ENCODE measurements at regions not wholly inside any gene's neighbourhood (a gene's known extent, or its start where the extent isn't known, plus 50 kb on each side); places are given as distances from the start of the nearest gene placed in this dataset.

GRCh38 chr2:83536556-83536955 lies 922.5 kb downstream of the SUCLG1 start:
- H3K4me3 ChIP-seq (ENCODE audit: low read depth, low read length) = no peak overlapping the region
- TF ChIP-seq CTCF (IDR thresholded peaks at IDR 0.05; ENCODE audit: low read depth, low read length) = no peak

GRCh38 chr2:83534416-83534815 lies 924.7 kb downstream of the SUCLG1 start:
- no peak for TF ChIP-seq CTCF (IDR thresholded peaks at IDR 0.05; ENCODE audit: low read depth, low read length)

GRCh38 chr2:83531206-83531826 lies 927.8 kb downstream of the SUCLG1 start:
- TF ChIP-seq CTCF (IDR thresholded peaks at IDR 0.05; ENCODE audit: low read depth, low read length) = no peak
- H3K4me3 ChIP-seq (ENCODE audit: low read depth, low read length) = no peak overlapping the region

More at GRCh38 chr2:83534416-83534815, 924.7 kb downstream of the SUCLG1 start:
- H3K4me3 ChIP-seq (ENCODE audit: low read depth, low read length) = no peak overlapping the region

- no peak for TF ChIP-seq CTCF (IDR thresholded peaks at IDR 0.05; ENCODE audit: low read depth, low read length)
- H3K4me3 ChIP-seq (ENCODE audit: low read depth, low read length) = no peak overlapping the region
These were observed 930.3 kb downstream of the SUCLG1 start for GRCh38 chr2:83528767-83529166.

GRCh38 chr2:83522891-83523493 lies 936.1 kb downstream of the SUCLG1 start:
- TF ChIP-seq CTCF (IDR thresholded peaks at IDR 0.05; ENCODE audit: low read depth, low read length) = no peak
- no peak overlapping the region for H3K4me3 ChIP-seq (ENCODE audit: low read depth, low read length)

- no peak for TF ChIP-seq CTCF (IDR thresholded peaks at IDR 0.05; ENCODE audit: low read depth, low read length)
- H3K4me3 ChIP-seq (ENCODE audit: low read depth, low read length) = no peak overlapping the region
These were observed 941.2 kb downstream of the SUCLG1 start for GRCh38 chr2:83517727-83518368.

- no peak overlapping the region for H3K4me3 ChIP-seq (ENCODE audit: low read depth, low read length)
- TF ChIP-seq CTCF (IDR thresholded peaks at IDR 0.05; ENCODE audit: low read depth, low read length) = no peak
These were observed 942.6 kb downstream of the SUCLG1 start for GRCh38 chr2:83516503-83516902.
